GF-D8 (cell line): ENCODE measurements at regions not wholly inside any gene's neighbourhood (a gene's known extent, or its start where the extent isn't known, plus 50 kb on each side); places are given as distances from the start of the nearest gene placed in this dataset.
"Not testable (repeated sequence)": the region's sequence is repeated elsewhere in the genome, so short reads cannot be mapped to it uniquely, and the experiment has no call there.

Experiments used
- DNase-seq: peaks from one replicate; lab custom pipeline; 2025; lab: John Stamatoyannopoulos, UW

- no peak for DNase-seq
These were observed 93.7 kb upstream of the TBC1D5 start for GRCh38 chr3:17836092-17836491.

DNA sequence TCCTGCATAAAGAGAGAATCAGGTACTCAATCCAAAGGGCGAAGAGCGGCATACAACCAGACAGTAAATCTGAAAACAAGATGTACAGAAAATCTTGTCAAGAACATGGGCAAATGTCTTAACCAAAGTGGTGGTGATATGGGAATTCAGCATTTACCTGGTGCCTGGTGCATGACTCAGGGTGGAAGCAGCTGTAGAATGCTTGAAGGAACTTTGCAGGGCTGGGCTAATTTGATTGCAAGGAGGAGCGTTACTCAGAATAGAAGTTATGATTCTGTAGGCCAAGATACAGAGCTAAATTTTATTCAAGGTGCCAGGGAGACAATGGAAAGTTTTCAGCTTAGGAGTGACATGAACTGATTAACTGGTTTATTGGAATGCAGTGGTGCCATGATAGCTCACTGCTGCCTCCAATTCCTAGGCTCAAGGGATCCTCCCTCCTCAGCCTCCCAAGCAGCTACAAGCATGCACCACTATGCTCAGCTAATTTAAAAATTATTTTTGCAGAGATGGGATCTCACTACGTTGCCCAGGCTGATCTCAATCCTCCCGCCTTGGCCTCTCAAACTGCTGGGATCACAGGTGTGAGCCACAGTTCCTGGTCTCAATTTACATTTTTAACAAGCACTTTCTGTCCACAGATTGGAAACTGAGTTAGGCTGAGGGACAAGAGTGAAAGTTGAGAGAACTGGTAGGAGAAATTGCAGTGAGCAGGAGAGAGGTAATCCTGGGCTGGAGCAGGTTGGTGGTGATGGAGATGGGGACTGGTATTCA is 91.5 kb upstream of the TBC1D5 start:
- DNase-seq, result no peak

DNA sequence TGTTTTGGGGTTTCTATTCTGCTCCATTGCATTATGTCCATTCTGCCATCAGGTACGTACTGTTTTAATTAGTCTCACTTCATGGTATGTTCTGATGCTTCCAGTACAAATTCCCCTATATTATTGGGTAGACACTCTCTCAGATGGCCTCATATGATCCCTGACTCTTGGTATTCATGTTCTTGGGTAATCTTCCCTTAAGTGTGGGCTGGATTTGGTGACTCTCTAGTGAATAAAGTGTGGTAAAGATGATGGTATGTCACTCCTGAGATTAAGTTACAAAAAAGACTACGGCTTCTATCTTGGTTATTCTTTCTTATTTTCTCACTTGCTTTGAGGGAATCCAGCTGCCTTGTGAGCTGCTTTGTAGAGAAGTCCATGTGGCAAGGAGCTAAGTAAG is 89.6 kb upstream of the TBC1D5 start:
- DNase-seq, result no peak

GRCh38 chr3:17831366-17831765 is 88.9 kb upstream of the TBC1D5 start:
- no peak for DNase-seq

GRCh38 chr3:17830788-17831187 is 88.4 kb upstream of the TBC1D5 start:
- DNase-seq, result no peak

DNA sequence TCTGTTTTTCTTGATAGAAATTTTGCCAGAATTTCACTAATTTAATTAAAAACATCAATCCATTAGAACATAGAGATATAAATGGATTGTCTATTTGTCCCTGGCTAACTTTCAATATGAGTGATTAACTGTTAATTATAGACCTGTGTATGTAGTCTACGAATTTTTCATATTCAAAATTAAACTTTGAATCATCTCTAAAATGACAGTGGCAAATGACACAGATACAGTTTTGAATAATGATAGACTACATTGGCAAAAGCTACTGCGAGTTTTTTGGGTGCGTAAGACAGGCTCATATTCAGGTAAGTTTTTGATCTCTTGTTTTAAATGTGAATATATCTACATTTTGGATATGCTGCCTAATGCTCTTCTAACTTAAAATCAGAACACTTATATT is 86.0 kb upstream of the TBC1D5 start:
- DNase-seq, result no peak

- no peak for DNase-seq
These were observed 82.9 kb upstream of the TBC1D5 start for GRCh38 chr3:17825298-17825697.

- no peak for DNase-seq
These were observed 81.4 kb upstream of the TBC1D5 start for GRCh38 chr3:17823816-17824215.

DNA sequence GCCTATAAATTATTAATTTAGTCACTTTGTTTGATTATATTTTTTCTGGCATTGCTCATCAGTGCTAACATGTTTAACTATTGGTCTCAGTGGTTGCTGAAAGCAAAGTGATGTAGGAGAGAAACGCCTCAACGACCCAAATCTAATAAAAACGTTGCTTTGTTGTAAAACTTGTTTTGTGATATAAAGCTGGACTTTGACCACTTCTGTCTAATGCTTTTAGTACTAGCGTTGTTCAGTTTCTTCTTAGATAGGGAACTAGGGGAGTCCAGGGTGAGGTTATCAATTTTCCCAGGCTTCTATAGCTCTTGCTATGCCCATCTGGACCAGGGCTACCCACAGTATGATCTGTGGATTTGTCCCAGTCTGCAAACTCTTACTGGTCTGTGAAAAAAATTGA is 80.6 kb upstream of the TBC1D5 start:
- DNase-seq, result no peak

DNA sequence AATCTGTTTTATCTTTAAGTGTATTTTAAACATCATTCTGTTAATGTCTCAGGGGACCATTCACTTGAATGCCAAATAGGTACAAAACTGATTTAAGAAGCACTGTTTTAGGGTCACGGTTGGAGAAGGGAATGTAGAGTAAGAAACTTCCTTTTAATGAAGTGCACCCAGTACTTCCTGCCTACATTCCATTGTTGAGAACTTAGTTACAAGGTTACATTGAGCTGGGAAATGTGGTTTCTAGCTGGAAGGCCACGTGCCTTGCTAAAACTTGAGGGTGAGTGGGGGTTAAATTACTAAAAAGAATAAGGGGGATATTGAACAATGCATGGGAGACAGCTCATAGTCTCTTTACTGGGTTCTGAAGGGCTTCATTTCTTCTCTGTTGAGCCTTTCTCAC is 78.3 kb upstream of the TBC1D5 start:
- no peak for DNase-seq

- no peak for DNase-seq
These were observed 77.8 kb upstream of the TBC1D5 start for GRCh38 chr3:17820275-17820674.

GRCh38 chr3:17817973-17818372 is 75.5 kb upstream of the TBC1D5 start:
- not testable (repeated sequence) for DNase-seq

- DNase-seq, result no peak
These were observed 75.1 kb upstream of the TBC1D5 start for GRCh38 chr3:17817545-17817944.

GRCh38 chr3:17816839-17817238 is 74.4 kb upstream of the TBC1D5 start:
- DNase-seq, result not testable (repeated sequence)

DNA sequence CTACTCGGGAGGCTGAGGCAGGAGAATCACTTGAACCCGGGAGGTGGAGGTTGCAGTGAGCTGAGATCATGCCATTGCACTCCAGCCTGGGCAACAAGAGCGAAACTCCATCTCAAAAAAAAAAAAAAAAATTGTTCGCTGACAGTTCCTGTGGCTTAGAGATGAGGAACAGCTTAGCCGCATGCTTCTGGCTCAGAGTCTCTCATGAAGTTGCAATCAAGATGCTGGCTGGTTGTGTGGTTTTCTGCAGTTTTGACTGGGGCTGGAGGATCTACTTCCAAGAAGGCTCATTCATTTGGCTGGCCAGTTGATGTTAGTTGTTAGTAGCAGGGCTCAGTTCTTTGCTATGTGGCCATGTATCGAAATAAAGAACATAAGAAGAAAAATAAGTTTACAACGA is 69.9 kb upstream of the TBC1D5 start:
- not testable (repeated sequence) for DNase-seq

- no peak for DNase-seq
These were observed 69.2 kb upstream of the TBC1D5 start for GRCh38 chr3:17811646-17812045.

DNA sequence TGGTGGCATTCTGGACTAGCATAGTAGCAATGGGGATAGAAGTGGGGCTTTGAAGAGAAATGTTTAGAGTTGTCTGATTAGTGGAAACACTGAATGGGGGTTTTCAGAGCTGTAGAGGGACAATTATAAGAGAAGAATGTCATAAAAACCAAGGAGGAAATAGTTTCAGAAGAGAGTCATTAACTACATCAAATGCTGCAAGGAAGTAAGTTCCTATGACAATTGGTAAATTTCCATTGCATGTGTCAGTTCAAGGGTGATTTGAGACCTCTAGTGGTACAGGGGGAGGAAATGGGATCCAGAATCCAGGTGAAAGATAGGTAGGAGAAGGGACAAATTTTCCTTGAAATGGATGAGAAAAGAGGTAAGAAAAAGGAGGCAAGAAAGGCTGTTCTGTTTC is 68.3 kb upstream of the TBC1D5 start:
- no peak for DNase-seq

DNA sequence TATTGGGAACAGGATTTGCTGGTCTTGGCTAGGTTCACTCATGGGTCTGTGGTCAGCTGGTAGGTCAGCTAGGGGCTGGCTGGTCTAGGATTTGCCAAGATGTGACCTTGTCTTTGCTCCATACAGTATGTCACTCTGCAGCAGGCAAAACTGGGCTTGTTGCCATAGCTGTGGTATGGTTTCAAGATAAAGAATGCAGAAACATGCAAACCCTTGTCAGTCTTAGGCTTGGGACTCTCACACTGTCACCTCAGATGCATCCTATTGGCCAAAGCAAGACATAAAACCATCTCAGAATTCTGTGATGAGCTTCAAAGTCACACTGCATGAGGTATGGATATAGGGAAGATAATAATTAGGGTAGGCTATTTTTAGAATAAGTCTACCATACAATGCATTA is 66.6 kb upstream of the TBC1D5 start:
- no peak for DNase-seq

- no peak for DNase-seq
These were observed 64.4 kb upstream of the TBC1D5 start for GRCh38 chr3:17806876-17807275.

DNA sequence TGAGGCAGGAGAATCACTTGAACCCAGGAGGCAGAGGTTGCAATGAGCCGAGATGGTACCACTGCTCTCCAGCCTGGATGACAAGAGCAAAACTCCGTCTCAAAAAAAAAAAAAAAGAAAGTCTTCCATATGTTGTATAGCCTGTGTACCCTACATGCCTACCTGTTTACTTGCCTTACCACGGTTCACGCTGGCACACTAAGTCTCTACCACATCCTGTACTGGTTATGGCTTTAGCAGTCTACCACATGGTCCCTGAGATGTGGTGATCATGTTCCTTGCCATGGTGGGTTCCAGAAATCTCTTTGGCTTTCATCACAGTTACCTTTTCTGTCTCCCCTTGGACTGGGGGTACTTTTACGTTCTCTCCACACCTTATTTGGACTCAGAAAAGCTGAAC is 63.8 kb upstream of the TBC1D5 start:
- no peak for DNase-seq

DNA sequence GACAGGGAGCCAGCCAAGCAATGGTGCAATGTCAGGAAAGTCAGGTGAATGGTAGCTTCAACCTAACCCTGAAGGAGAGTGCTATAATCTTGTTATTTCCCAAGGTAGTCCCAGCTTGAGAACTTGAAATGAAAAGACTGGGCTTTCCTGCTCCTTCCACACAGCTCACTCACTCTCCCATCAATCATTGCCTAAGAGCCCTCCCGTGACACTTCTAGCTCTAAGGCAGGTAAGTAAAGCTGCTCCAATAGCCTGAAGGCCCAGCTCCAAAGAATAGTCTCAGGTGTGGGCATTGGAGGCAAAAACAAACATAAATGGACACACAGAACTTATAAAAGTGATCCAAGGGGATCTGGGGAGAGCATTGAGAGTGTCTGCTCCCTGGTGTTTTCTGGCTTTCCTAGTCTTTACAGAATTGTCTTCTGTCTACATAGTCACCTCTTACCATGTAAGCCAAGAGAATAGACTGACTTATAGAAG is 63.1 kb upstream of the TBC1D5 start:
- no peak for DNase-seq

- no peak for DNase-seq
These were observed 60.5 kb upstream of the TBC1D5 start for GRCh38 chr3:17802950-17803349.

GRCh38 chr3:17801131-17801530 is 58.7 kb upstream of the TBC1D5 start:
- DNase-seq, result no peak

- DNase-seq, result no peak
These were observed 57.8 kb upstream of the TBC1D5 start for GRCh38 chr3:17800232-17800631.
